PFSK-1 (cell line): ENCODE measurements at regions not wholly inside any gene's neighbourhood (a gene's known extent, or its start where the extent isn't known, plus 50 kb on each side); places are given as distances from the start of the nearest gene placed in this dataset.

Experiments used
- FOXP2 ChIP-seq: optimal IDR thresholded peaks from 2 replicates; pipeline ENCODE3; 2011; ENCODE audit warnings: borderline replicate concordance, control low read depth, inconsistent platforms; ENCODE audit not compliant: insufficient read depth; ENCODE audit errors: extremely low read length, extremely low read depth
- POLR2AphosphoS5 ChIP-seq: IDR thresholded peaks from 2 replicates; pipeline ENCODE4 v1.6.1; 2012; ENCODE audit warnings: low read depth, mild to moderate bottlenecking, control low read depth, low read length, moderate library complexity
- SIN3A ChIP-seq: IDR thresholded peaks from 2 replicates; pipeline ENCODE4 v1.6.1; 2012; ENCODE audit warnings: mild to moderate bottlenecking, low read length, moderate library complexity, borderline replicate concordance; ENCODE audit not compliant: insufficient read depth
- TAF1 ChIP-seq: IDR thresholded peaks from 2 replicates; pipeline ENCODE4 v1.6.1; 2012; ENCODE audit warnings: low read length, control low read depth, borderline replicate concordance; ENCODE audit not compliant: insufficient read depth
- TF ChIP-seq, protein P1 (sequence below), 2 experiments: IDR thresholded peaks; 2 replicates each; pipeline versions ENCODE4 v1.6.1 to v1.8.0; 2011 to 2012; ENCODE audit warnings: low read depth in 2 of 2, low read length in 2 of 2, control low read depth in 1 of 2, inconsistent platforms in 1 of 2, mild to moderate bottlenecking in 1 of 2, moderate library complexity in 1 of 2; ENCODE audit not compliant: insufficient read depth in 1 of 2

DNA sequence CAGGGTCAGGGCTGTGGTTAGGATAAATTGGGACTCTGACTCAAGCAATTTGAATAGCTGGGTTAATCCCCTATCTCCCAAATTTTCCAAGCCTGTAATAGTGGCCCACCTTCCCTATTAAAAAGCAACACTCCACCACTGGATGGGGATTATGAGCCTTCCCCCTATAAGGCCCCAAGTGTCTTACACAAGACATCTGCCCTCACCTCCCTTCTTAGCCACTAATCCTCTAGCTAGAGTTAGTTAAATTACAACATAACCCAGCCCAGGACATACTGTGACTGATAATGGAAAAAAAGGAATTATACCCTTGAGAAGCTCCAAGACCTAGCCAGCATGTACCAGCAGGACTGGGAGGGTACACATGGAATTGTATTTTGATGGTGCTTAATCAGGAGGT, 190.4 kb downstream of the NRP2 start:
- TF ChIP-seq POLR2AphosphoS5 (no peak), SIN3A (no peak), FOXP2 (no peak), TAF1 (no peak)
- TF ChIP-seq, protein P1, sequence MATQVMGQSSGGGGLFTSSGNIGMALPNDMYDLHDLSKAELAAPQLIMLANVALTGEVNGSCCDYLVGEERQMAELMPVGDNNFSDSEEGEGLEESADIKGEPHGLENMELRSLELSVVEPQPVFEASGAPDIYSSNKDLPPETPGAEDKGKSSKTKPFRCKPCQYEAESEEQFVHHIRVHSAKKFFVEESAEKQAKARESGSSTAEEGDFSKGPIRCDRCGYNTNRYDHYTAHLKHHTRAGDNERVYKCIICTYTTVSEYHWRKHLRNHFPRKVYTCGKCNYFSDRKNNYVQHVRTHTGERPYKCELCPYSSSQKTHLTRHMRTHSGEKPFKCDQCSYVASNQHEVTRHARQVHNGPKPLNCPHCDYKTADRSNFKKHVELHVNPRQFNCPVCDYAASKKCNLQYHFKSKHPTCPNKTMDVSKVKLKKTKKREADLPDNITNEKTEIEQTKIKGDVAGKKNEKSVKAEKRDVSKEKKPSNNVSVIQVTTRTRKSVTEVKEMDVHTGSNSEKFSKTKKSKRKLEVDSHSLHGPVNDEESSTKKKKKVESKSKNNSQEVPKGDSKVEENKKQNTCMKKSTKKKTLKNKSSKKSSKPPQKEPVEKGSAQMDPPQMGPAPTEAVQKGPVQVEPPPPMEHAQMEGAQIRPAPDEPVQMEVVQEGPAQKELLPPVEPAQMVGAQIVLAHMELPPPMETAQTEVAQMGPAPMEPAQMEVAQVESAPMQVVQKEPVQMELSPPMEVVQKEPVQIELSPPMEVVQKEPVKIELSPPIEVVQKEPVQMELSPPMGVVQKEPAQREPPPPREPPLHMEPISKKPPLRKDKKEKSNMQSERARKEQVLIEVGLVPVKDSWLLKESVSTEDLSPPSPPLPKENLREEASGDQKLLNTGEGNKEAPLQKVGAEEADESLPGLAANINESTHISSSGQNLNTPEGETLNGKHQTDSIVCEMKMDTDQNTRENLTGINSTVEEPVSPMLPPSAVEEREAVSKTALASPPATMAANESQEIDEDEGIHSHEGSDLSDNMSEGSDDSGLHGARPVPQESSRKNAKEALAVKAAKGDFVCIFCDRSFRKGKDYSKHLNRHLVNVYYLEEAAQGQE (IDR thresholded peaks at IDR 0.05; ENCODE audit: insufficient read depth in 1 of 2, low read depth in 2 of 2, low read length in 2 of 2), result no peak

DNA sequence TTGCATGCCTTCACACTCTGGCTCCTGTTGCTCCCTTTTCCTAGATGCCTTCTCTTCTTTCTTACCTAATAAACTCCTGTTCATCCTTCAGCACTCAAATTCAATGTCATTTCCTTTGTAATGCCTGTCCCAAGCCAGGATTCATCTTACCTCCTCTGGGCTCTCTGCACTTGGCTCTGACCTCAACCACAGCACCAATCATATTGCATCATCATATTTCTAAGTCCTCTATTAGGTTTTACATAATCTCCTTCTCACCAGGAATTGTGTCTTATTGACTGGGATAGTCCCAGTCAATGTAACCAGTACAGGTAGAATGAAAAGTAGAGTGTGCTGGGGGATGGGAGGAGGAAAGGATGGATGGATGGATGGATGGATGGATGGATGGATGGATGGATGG, 187.1 kb downstream of the NRP2 start:
- no peak for TF ChIP-seq FOXP2
- TF ChIP-seq, protein P1 (IDR thresholded peaks at IDR 0.05; ENCODE audit: insufficient read depth in 1 of 2, low read depth in 2 of 2, low read length in 2 of 2), result no peak

DNA sequence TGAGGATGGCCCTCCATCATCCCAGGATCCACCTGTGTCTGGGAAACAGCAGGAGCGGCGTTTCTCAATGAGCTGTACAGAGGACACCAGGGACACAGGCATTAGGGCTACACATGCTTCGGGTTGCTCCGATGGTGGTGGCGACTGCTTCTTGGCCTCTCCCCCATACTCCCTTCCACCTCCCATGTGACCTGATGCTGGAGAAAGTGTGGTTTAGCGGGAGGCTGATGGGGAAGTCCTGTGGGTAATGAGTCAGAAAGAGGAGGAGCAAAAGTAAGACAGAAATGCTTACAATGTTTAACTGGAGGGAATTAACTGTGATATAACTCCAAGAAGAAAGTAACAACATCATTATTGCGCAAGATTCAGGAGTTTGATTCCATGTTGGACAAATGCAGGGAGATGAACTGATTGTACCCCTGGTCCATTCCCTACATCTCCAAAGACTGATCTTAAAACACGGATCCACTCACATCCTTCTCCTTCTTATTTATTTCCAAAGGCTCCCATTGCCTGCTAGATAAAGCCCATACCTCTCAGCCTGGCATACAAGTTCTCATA, 186.6 kb downstream of the NRP2 start:
- TF ChIP-seq TAF1, result no peak
- TF ChIP-seq FOXP2, result no peak
- no peak for TF ChIP-seq POLR2AphosphoS5
- TF ChIP-seq, protein P1 (IDR thresholded peaks at IDR 0.05; ENCODE audit: insufficient read depth in 1 of 2, low read depth in 2 of 2, low read length in 2 of 2), result no peak
- TF ChIP-seq SIN3A, result no peak

DNA sequence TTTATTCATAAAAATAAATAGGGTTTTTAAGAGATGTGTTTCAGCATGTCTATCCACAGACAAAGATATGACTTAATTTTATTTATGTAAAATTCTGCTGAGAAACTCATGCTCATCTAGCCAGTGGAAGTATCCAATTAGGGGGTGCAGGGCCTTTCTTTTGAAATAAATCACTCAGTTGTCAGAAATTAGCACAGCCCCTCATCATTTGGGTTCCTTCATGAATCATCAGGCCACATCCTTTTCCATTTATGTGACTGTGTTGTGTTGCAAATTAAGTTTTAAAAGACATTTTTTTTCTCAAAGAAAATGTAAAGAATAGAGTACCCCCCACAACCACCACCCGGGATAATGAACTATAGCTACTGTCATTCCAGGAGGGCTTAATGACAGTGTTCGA, 185.8 kb downstream of the NRP2 start:
- no peak for TF ChIP-seq FOXP2
- TF ChIP-seq SIN3A, result no peak
- no peak for TF ChIP-seq TAF1
- TF ChIP-seq POLR2AphosphoS5, result no peak
- TF ChIP-seq, protein P1 (IDR thresholded peaks at IDR 0.05; ENCODE audit: insufficient read depth in 1 of 2, low read depth in 2 of 2, low read length in 2 of 2), result no peak

DNA sequence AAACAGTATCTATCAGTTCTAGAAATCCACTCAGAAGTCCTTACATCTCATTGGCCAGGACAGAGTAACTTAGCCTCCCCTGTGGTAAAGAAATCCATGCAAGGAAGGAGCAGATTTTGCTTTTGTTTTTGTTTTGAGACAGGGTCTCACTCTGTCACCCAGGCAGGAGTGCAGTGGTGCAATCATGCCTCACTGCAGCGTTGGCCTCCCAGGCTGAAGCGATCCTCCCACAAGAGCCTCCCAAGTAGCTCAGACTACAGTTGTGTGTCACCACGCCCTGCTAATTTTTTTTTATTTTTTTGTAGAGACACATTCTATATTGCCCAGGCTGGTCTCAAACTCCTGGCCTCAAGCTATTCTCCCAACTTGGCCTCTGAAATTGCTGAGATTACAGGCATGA, 185.1 kb downstream of the NRP2 start:
- TF ChIP-seq POLR2AphosphoS5 (no peak), SIN3A (no peak), TAF1 (no peak), FOXP2 (no peak)
- TF ChIP-seq, protein P1 (IDR thresholded peaks at IDR 0.05; ENCODE audit: insufficient read depth in 1 of 2, low read depth in 2 of 2, low read length in 2 of 2), result no peak
